H1 (cell line): ENCODE measurements at regions not wholly inside any gene's neighbourhood (a gene's known extent, or its start where the extent isn't known, plus 50 kb on each side); places are given as distances from the start of the nearest gene placed in this dataset.
"Not testable (repeated sequence)": the region's sequence is repeated elsewhere in the genome, so short reads cannot be mapped to it uniquely, and the experiment has no call there.

Experiments used
- CTCF ChIA-PET: fragments of 300-600 bp; sonication (Branson Sonifier 250); formaldehyde crosslinking; loops from one replicate; lab custom pipeline; 2021; ENCODE audit not compliant: partially characterized antibody; lab: Charles Lee
- POLR2A ChIA-PET: fragments of 300-600 bp; sonication (Branson Sonifier 250); formaldehyde crosslinking; loops from one replicate; lab custom pipeline; 2021; ENCODE audit warnings: inconsistent platforms; ENCODE audit not compliant: partially characterized antibody; lab: Charles Lee
- DNase-seq, 2 experiments: peaks; one replicate each; pipeline versions ENCODE4 v3.0.0 to v3.0.0-alpha.2; 2010 to 2022; ENCODE audit warnings: low spot score in 2 of 2, low read depth in 1 of 2, mixed read lengths in 1 of 2
- FAIRE-seq: peaks from 2 replicates; lab custom pipeline; 2011; peaks lifted over from hg19 to GRCh38; lab: Jason Lieb, UNC
- H2AFZ ChIP-seq: 2 replicates; pipeline ENCODE4 v1.8.1; 2012; ENCODE audit warnings: low read length, inconsistent platforms
- H2AK5ac ChIP-seq: 2 replicates; pipeline ENCODE4 v1.6.1; 2013; ENCODE audit warnings: low read depth, low read length
- H2BK120ac ChIP-seq: replicated peaks from 2 replicates; pipeline ENCODE3; 2013; ENCODE audit warnings: low read depth, low read length, inconsistent platforms
- H2BK12ac ChIP-seq: 2 replicates; pipeline ENCODE4 v1.6.1; 2013; ENCODE audit warnings: low read depth, low read length
- H2BK15ac ChIP-seq: 2 replicates; pipeline ENCODE4 v1.6.1; 2013; ENCODE audit warnings: low read length
- H2BK20ac ChIP-seq: 2 replicates; pipeline ENCODE4 v1.6.1; 2013; ENCODE audit warnings: low read length
- H2BK5ac ChIP-seq: 2 replicates; pipeline ENCODE4 v1.6.1; 2013; ENCODE audit warnings: low read depth, low read length
- H3K14ac ChIP-seq: 2 replicates; pipeline ENCODE4 v1.6.1; 2013; ENCODE audit warnings: inconsistent platforms; ENCODE audit not compliant: insufficient read length
- H3K18ac ChIP-seq: 2 replicates; pipeline ENCODE4 v1.6.1; 2013; ENCODE audit warnings: low read length; ENCODE audit errors: extremely low read depth
- H3K23ac ChIP-seq: 2 replicates; pipeline ENCODE4 v1.6.1; 2013; ENCODE audit warnings: inconsistent platforms; ENCODE audit not compliant: insufficient read length
- H3K23me2 ChIP-seq: 2 replicates; pipeline ENCODE4 v1.6.1; 2013; ENCODE audit warnings: low read depth, low read length
- H3K27ac ChIP-seq: 2 replicates; pipeline ENCODE4 v1.6.1; 2011; ENCODE audit warnings: low read depth, low read length, inconsistent platforms
- H3K27me3 ChIP-seq, 4 experiments: replicated peaks in 1 of 4; 1 replicate in 1 of 4; 2 replicates in 3 of 4; pipeline versions ENCODE4 v1.6.1 to v1.8.1; 2011 to 2013; ENCODE audit warnings: low read length in 3 of 4, mild to moderate bottlenecking in 3 of 4, inconsistent platforms in 2 of 4, mixed read lengths in 2 of 4, moderate library complexity in 1 of 4; ENCODE audit not compliant: control insufficient read depth in 3 of 4, insufficient read depth in 3 of 4; ENCODE audit errors: extremely low read depth in 1 of 4
- H3K36me3 ChIP-seq, 4 experiments: 2 replicates each; pipeline versions ENCODE4 v1.6.1 to v1.8.1; 2011 to 2013; ENCODE audit warnings: mild to moderate bottlenecking in 4 of 4, low read length in 3 of 4, moderate library complexity in 2 of 4, control low read depth in 1 of 4, inconsistent platforms in 1 of 4; ENCODE audit not compliant: insufficient read depth in 4 of 4, control insufficient read depth in 2 of 4
- H3K4ac ChIP-seq: replicated peaks from 2 replicates; pipeline ENCODE3; 2013; ENCODE audit warnings: low read length, low read depth, mixed read lengths, inconsistent platforms; ENCODE audit not compliant: insufficient read length
- H3K4me1 ChIP-seq, 4 experiments: replicated peaks in 1 of 4; 1 replicate in 1 of 4; 2 replicates in 3 of 4; pipeline versions ENCODE4 v1.6.1 to v1.8.1; 2011 to 2013; ENCODE audit warnings: low read length in 3 of 4, inconsistent platforms in 2 of 4, mixed read lengths in 1 of 4; ENCODE audit not compliant: insufficient read depth in 4 of 4, control insufficient read depth in 3 of 4
- H3K4me2 ChIP-seq, 2 experiments: 2 replicates each; pipeline versions ENCODE4 v1.6.1 to v1.8.1; 2011 to 2013; ENCODE audit warnings: low read depth in 2 of 2, low read length in 2 of 2, control low read depth in 1 of 2, inconsistent platforms in 1 of 2, mild to moderate bottlenecking in 1 of 2; ENCODE audit not compliant: insufficient read depth in 1 of 2
- H3K4me3 ChIP-seq, 4 experiments: fragments of 200-600, 300-600 bp in 1 of 4; sonication (generic), shearing (Covaris generic), sonication (Bioruptor Twin) in 1 of 4; 2 replicates each; pipeline versions ENCODE4 v1.5.1 to v1.8.1; 2011 to 2016; ENCODE audit warnings: low read length in 4 of 4, low read depth in 3 of 4, control low read depth in 2 of 4, inconsistent platforms in 2 of 4, mild to moderate bottlenecking in 2 of 4, mixed read lengths in 1 of 4, moderate library complexity in 1 of 4; ENCODE audit not compliant: insufficient read depth in 2 of 4; ENCODE audit errors: extremely low read depth in 1 of 4
- H3K56ac ChIP-seq: replicated peaks from 2 replicates; pipeline ENCODE3; 2013; ENCODE audit warnings: low read depth, mild to moderate bottlenecking, mixed read lengths, low read length, inconsistent platforms; ENCODE audit not compliant: insufficient read length
- H3K79me1 ChIP-seq: 2 replicates; pipeline ENCODE4 v1.6.1; 2013; ENCODE audit warnings: low read depth, low read length, control low read depth
- H3K79me2 ChIP-seq, 2 experiments: 2 replicates each; pipeline versions ENCODE4 v1.6.1 to v1.8.1; 2012 to 2013; ENCODE audit warnings: low read length in 2 of 2, mild to moderate bottlenecking in 2 of 2, inconsistent platforms in 1 of 2; ENCODE audit not compliant: insufficient read depth in 2 of 2, control insufficient read depth in 1 of 2
- H3K9ac ChIP-seq, 4 experiments: replicated peaks in 1 of 4; 1 replicate in 1 of 4; 2 replicates in 3 of 4; pipeline versions ENCODE4 v1.6.1 to v1.8.1; 2011 to 2013; ENCODE audit warnings: low read depth in 3 of 4, low read length in 3 of 4, control low read depth in 2 of 4, mild to moderate bottlenecking in 2 of 4, moderate library complexity in 2 of 4, inconsistent platforms in 1 of 4; ENCODE audit errors: extremely low read depth in 1 of 4
- H3K9me3 ChIP-seq, 2 experiments: 2 replicates each; pipeline versions ENCODE4 v1.6.1 to v1.8.1; 2012 to 2013; ENCODE audit warnings: mild to moderate bottlenecking in 2 of 2, moderate library complexity in 2 of 2, control low read depth in 1 of 2, inconsistent platforms in 1 of 2, low read depth in 1 of 2, low read length in 1 of 2, mixed read lengths in 1 of 2; ENCODE audit not compliant: insufficient read depth in 2 of 2
- H4K20me1 ChIP-seq, 2 experiments: replicated peaks in 1 of 2; 2 replicates each; pipeline versions ENCODE3 to v1.8.1; 2011 to 2013; ENCODE audit warnings: inconsistent platforms in 2 of 2, low read length in 2 of 2, mild to moderate bottlenecking in 1 of 2; ENCODE audit not compliant: insufficient read depth in 2 of 2, control insufficient read depth in 1 of 2
- H4K5ac ChIP-seq: 2 replicates; pipeline ENCODE4 v1.6.1; 2013; ENCODE audit warnings: low read length, low read depth, mixed read lengths, inconsistent platforms; ENCODE audit not compliant: insufficient read length
- H4K8ac ChIP-seq: 2 replicates; pipeline ENCODE4 v1.8.0; 2013; ENCODE audit warnings: mild to moderate bottlenecking, moderate library complexity, low read length, inconsistent platforms; ENCODE audit not compliant: insufficient read depth; ENCODE audit errors: extremely low read depth
- H4K91ac ChIP-seq: replicated peaks from 2 replicates; pipeline ENCODE3; 2013; ENCODE audit warnings: low read length, mixed read lengths, inconsistent platforms; ENCODE audit not compliant: insufficient read length
- WGBS, 2 experiments: shearing (Covaris generic) in 1 of 2; methylation state at CpG; one replicate each; pipeline versions ENCODE4 v1.1.6 to v1.1.7; 2013 to 2015; ENCODE audit warnings: low lambda C conversion rate in 2 of 2, mixed read lengths in 2 of 2, inconsistent platforms in 1 of 2, low coverage in 1 of 2, missing lambda C conversion rate in 1 of 2; ENCODE audit not compliant: insufficient replicate concordance in 2 of 2, insufficient coverage in 1 of 2, insufficient read length in 1 of 2; ENCODE audit errors: extremely low coverage in 1 of 2, missing lambda C conversion rate in 1 of 2; 5-methylcytosine and 5-hydroxymethylcytosine counted together

DNA sequence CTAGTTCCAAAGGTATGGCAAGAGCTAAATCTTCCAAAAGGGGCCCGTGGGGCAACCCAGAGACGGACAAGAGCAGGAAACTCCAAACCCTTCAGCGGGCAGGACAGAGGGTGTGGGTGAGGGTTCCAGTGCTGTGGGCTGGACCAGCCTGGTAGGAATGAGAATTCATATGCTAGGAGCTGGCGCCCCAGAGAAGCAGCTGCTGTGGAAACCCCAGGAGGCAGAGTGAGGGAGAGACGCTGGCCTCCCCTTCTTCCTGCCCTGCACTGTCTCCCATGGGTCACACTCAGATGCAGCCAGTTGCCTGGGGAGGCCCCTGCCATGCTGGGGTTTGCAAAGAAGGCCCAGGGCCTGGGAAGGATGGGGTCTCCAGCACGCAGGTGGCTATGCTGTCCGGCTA lies 233.7 kb upstream of the FRG2C start:
- H2BK5ac ChIP-seq, H2AFZ ChIP-seq, DNase-seq, H4K91ac ChIP-seq, H3K4me1 ChIP-seq, H3K9ac ChIP-seq, H3K4me2 ChIP-seq, H3K4ac ChIP-seq, H2BK15ac ChIP-seq, H2BK12ac ChIP-seq, H4K8ac ChIP-seq, H3K18ac ChIP-seq, H2AK5ac ChIP-seq, H3K27ac ChIP-seq, H2BK20ac ChIP-seq, FAIRE-seq, H3K79me2 ChIP-seq, H3K23me2 ChIP-seq, H2BK120ac ChIP-seq, H3K56ac ChIP-seq, H3K23ac ChIP-seq, H3K27me3 ChIP-seq, H3K14ac ChIP-seq, H4K20me1 ChIP-seq, H4K5ac ChIP-seq, H3K79me1 ChIP-seq, POLR2A ChIA-PET, H3K4me3 ChIP-seq, H3K9me3 ChIP-seq: not testable (repeated sequence)
- WGBS, 2 experiments = 98% methylated on average over 5 of the region's 7 CpGs; no CpG with 5 or more reads in 1 of the 2 experiments
- peaks cover 0 to 12% (median 5%) of the 10 kb centered on the region in 4 experiments; a peak in 3 of 8 replicates for H3K36me3 ChIP-seq
- CTCF ChIA-PET = interaction anchor here (0.7 to 5.8 kb wide), 11 partner anchors 11 to 211 kb away, joined by 3 to 27 read pairs (median 4); no protein-coding TSS in a partner anchor

DNA sequence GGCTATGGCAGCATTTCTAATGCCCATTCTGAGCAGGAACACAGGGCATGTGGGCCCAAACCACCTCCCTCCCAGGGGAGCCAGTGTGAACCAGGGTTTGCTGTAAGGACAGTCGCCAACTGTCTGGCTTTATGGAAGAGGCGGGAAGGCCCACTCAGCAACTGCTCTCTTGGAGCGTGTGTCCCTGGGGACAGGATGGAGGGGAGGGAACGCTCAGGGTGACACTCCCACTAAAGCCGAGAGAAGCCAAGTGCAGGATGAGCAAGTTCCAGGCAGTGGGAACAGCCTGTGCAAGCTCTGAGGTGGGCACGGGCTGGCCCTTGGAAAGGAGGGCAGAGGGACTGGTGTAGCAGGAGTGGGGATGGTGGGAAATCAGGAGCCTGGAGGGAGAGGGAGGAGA lies 233.0 kb upstream of the FRG2C start:
- H3K23me2 ChIP-seq, H3K9ac ChIP-seq, H3K9me3 ChIP-seq, H2BK20ac ChIP-seq, H2BK5ac ChIP-seq, H3K56ac ChIP-seq, H3K36me3 ChIP-seq, H3K23ac ChIP-seq, H4K91ac ChIP-seq, H2AFZ ChIP-seq, H4K8ac ChIP-seq, H4K20me1 ChIP-seq, H3K4me1 ChIP-seq, H3K4ac ChIP-seq, FAIRE-seq, H3K27ac ChIP-seq, H3K79me2 ChIP-seq, H3K18ac ChIP-seq, H3K4me2 ChIP-seq, H3K79me1 ChIP-seq, H2BK120ac ChIP-seq, H3K4me3 ChIP-seq, H3K14ac ChIP-seq, H2AK5ac ChIP-seq, POLR2A ChIA-PET, H4K5ac ChIP-seq, H3K27me3 ChIP-seq, DNase-seq, H2BK12ac ChIP-seq, H2BK15ac ChIP-seq: not testable (repeated sequence)
- 85% methylated on average over 6 of the region's 6 CpGs; no CpG with 5 or more reads in 1 of the 2 experiments for WGBS, 2 experiments
- CTCF ChIA-PET = interaction anchor here (0.8 to 5.8 kb wide), 5 partner anchors 13 to 186 kb away, joined by 3 to 27 read pairs (median 3); no protein-coding TSS in a partner anchor
